IPS-NIHi7 (cell line): ENCODE measurements at regions not wholly inside any gene's neighbourhood (a gene's known extent, or its start where the extent isn't known, plus 50 kb on each side); places are given as distances from the start of the nearest gene placed in this dataset.

Experiments
- DNase-seq: peaks from one replicate; pipeline ENCODE4 v3.0.0; 2012; ENCODE audit warnings: mixed read lengths; ENCODE audit errors: extremely low spot score

GRCh38 chr6:18335948-18336347, 51.2 kb upstream of the RNF144B start:
- no peak for DNase-seq

GRCh38 chr6:18334251-18334650, 52.9 kb upstream of the RNF144B start:
- no peak for DNase-seq

GRCh38 chr6:18330548-18331081, 56.5 kb upstream of the RNF144B start:
- DNase-seq: no peak

GRCh38 chr6:18329776-18330175, 57.4 kb upstream of the RNF144B start:
- DNase-seq: no peak

GRCh38 chr6:18328540-18328939, 58.6 kb upstream of the RNF144B start:
- no peak for DNase-seq

GRCh38 chr6:18328070-18328469, 59.1 kb upstream of the RNF144B start:
- no peak for DNase-seq

- peak; percentile 63 for DNase-seq
Measured at GRCh38 chr6:18327626-18328025, 59.5 kb upstream of the RNF144B start.

GRCh38 chr6:18326980-18327379, 60.2 kb upstream of the RNF144B start:
- no peak for DNase-seq

GRCh38 chr6:18326001-18326400, 61.1 kb upstream of the RNF144B start:
- no peak for DNase-seq

- DNase-seq: no peak
Measured at GRCh38 chr6:18324706-18325042, 60.3 kb upstream of the DEK start.

GRCh38 chr6:18323935-18324705, 59.8 kb upstream of the DEK start:
- DNase-seq: peak; percentile 68

GRCh38 chr6:18317850-18318249, 53.5 kb upstream of the DEK start:
- DNase-seq: no peak

- no peak for DNase-seq
Measured at GRCh38 chr6:18314317-18314997, 50.1 kb upstream of the DEK start.
